ENCODE measurements at regions not wholly inside any gene's neighbourhood (a gene's known extent, or its start where the extent isn't known, plus 50 kb on each side); places are given as distances from the start of the nearest gene placed in this dataset.

DNA sequence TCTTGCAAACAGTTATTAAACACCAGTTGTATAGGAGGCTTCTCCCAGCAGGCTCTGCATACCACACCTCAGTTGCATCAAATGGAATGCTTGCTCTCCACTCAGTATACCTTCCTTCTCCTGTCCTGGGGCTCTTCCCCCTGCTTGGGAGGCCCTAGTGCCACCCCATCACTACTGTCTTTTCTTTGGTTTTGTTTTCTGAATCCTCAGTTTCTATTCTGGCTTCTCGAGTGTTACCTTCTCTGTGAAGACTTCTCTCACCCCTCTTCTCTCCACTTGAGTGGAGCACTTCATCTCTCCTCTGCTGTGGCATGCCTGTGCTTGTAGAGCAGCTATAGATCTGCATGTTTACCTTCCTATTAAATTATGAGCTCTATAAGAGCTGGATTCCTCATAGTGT lies 75.7 kb upstream of the TPRG1 start:
- TF ChIP-seq ZBTB21 (CRISPR knock-in tag; IDR thresholded peaks at IDR 0.05) (no peak), BRCA1 (CRISPR knock-in tag; IDR thresholded peaks at IDR 0.05) (no peak), NR1H2 (CRISPR knock-in tag; IDR thresholded peaks at IDR 0.05; ENCODE audit: borderline replicate concordance, low read depth) (no peak), HDAC6 (IDR thresholded peaks at IDR 0.05; ENCODE audit: low read depth, low read length) (no peak), ZNF143 (CRISPR knock-in tag; IDR thresholded peaks at IDR 0.05) (no peak)
- TF ChIP-seq, protein P1, sequence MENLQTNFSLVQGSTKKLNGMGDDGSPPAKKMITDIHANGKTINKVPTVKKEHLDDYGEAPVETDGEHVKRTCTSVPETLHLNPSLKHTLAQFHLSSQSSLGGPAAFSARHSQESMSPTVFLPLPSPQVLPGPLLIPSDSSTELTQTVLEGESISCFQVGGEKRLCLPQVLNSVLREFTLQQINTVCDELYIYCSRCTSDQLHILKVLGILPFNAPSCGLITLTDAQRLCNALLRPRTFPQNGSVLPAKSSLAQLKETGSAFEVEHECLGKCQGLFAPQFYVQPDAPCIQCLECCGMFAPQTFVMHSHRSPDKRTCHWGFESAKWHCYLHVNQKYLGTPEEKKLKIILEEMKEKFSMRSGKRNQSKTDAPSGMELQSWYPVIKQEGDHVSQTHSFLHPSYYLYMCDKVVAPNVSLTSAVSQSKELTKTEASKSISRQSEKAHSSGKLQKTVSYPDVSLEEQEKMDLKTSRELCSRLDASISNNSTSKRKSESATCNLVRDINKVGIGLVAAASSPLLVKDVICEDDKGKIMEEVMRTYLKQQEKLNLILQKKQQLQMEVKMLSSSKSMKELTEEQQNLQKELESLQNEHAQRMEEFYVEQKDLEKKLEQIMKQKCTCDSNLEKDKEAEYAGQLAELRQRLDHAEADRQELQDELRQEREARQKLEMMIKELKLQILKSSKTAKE (CRISPR knock-in tag; IDR thresholded peaks at IDR 0.05; ENCODE audit: borderline replicate concordance), result no peak
- TF ChIP-seq, protein P2, sequence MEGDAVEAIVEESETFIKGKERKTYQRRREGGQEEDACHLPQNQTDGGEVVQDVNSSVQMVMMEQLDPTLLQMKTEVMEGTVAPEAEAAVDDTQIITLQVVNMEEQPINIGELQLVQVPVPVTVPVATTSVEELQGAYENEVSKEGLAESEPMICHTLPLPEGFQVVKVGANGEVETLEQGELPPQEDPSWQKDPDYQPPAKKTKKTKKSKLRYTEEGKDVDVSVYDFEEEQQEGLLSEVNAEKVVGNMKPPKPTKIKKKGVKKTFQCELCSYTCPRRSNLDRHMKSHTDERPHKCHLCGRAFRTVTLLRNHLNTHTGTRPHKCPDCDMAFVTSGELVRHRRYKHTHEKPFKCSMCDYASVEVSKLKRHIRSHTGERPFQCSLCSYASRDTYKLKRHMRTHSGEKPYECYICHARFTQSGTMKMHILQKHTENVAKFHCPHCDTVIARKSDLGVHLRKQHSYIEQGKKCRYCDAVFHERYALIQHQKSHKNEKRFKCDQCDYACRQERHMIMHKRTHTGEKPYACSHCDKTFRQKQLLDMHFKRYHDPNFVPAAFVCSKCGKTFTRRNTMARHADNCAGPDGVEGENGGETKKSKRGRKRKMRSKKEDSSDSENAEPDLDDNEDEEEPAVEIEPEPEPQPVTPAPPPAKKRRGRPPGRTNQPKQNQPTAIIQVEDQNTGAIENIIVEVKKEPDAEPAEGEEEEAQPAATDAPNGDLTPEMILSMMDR (CRISPR knock-in tag; IDR thresholded peaks at IDR 0.05), result no peak
